ENCODE measurements at regions not wholly inside any gene's neighbourhood (a gene's known extent, or its start where the extent isn't known, plus 50 kb on each side); places are given as distances from the start of the nearest gene placed in this dataset.

GRCh38 chr6:93817937-93818336 is 398.6 kb upstream of the EPHA7 start:
- TF ChIP-seq CTCF (IDR thresholded peaks at IDR 0.05) (no peak), POLR2A (IDR thresholded peaks at IDR 0.05) (no peak)

Data from thyroid gland (tissue), 4 donors.